ENCODE measurements at regions not wholly inside any gene's neighbourhood (a gene's known extent, or its start where the extent isn't known, plus 50 kb on each side); places are given as distances from the start of the nearest gene placed in this dataset.

DNA sequence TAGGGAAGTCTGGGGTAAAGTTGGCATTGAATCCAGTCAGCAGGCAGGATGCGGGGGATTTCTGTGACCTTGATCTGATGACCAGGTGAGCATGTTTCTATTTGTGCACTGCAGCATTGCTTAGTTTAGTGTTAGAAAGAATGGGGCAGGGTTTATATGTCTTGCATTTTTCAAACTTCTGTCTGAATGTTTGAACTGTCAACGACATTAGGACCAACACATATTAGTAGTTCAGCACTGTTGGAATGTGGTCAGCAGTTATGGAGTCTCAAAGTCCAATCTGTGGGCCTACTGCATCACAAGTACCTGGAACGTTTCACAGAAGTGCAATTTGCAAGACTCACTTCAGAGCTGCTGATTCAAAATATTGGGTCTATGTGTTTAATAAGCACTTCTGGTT is 276.6 kb upstream of the BMP2 start:
- no peak for DNase-seq (ENCODE audit: low spot score)

DNA sequence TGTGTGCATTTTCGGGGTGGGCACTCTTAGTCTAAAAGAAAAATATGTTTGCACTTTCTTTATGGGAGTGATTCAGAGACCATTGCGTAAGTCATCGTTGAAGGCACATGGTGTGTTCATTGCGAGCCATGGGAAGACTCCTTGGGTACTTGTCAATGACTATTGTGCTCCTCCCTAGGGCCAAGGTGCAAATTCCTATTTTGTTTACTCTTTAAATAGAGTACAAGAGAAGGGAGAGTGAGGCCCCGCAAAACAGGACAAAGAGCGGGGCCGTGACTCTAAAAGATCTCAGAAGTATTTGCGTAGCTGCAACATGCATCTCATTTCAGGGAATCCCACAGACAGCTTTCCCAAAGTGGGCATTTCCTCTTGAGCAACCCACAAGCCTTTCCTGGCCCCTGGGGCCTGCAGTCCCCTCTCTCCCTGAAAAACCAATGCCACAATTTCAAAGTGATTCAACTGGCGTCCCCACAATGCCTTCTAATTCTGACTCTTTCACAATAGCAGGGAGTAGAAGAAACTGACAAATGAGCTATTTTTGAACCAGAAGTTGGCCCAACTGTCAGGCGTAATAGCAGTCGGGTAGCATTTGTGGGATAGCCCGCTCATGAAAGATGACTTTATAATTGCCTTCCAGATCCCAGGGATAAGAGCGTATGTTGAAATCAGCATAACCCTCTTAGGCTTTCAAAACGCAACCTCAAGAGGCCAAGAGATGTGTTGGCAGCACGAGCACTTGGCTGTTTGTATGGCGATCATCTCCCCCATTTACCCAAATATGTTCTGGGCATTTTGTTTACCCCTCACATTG is 277.9 kb upstream of the BMP2 start:
- DNase-seq (ENCODE audit: low spot score), result no peak

DNA sequence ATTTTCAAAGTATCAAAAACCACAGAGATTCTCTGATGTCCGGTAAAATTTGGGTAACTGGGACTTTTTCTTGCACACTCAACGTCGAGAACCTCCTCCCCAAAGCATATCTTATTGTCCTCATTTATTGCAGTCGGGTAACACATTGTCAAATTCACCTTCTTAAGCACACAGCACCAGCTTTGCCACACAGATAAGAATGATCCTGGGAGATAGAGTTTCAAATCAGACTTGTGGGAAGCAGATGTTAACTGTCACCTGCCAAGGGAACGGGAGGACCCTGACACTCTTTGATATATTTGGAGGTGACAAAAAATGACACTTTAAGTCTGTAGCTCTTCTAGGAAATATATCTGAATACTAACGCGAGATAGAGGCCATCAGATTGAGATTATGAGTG is 282.1 kb upstream of the BMP2 start:
- DNase-seq (ENCODE audit: low spot score), result no peak

DNA sequence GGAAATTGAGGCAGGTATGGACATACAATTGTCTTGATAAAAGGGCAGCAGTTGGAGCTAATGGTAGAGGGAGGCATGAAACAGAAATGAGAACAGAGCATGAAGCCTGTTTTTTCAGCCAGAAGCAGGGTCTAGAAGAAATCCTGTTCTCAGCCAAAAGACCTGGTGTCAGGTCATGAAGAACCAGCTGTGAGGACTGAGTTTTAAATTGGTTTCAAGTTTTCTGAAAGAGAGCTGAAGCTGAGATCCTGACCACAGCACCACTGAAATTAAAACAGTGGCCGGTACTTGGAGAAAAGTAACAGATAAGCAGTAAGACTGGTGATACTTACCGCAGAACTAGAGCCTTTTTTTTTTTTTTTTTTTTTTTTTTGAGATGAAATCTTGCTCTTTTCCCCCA is 283.8 kb upstream of the BMP2 start:
- no peak for DNase-seq (ENCODE audit: low spot score)

DNA sequence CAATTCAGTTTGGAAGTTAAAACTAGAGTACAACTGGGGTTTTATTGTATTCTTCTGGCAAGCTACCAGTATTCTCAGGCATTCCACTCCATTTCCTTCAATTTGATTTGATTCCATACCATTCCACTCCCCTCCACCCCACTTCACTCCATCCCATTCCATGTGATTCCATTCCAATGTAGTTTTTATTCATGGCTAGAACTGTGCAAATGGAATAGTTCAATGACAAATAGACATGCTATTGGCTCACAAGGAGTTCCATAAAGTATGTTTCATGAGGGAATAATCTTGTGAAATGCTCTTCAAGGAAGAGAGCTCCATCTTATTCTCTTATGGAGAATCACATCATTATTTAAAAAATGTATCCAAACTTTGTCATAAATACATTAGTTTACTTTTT is 285.0 kb upstream of the BMP2 start:
- no peak for DNase-seq (ENCODE audit: low spot score)

DNA sequence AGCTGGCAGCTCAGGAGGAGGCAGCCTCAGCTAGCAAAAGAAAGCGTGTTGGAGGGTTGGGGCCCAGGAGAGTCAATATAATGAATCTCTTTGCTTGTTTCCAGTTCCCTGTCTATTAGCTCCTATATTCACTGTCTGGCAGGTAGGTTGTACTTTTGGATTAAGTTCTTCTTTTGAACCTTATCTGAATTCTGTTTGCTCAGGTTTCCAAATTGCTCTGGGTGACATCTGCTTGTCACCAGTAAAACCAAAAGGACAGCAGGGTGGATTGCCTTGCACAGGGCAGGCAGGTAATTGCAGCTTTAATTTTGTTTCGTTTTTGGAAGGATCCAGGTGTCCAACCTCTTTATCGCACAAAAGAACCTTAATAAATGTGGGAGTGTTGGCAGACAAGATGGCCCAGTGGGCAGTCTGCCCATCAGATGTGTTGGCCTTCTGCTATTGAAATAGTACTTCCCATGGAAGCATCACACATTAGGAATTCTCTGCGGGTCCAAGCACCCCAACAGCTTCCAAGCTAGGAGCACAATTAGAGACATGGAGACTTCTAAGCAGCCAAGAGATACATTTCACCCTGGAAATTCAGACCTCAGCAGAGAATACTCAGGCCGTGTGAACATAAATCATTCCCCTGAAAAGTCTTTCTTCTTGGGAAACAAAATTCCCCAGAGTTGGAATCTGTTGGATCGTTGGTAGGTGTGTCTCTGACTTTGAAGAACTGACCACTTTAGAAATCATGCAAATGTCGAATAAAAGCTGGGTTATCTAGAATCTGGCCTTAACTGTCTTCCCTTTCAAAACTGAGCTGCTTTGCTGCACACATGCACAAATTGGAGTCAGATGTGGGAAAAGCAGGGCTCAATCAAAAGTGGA is 286.9 kb upstream of the BMP2 start:
- no peak for DNase-seq (ENCODE audit: low spot score)

DNA sequence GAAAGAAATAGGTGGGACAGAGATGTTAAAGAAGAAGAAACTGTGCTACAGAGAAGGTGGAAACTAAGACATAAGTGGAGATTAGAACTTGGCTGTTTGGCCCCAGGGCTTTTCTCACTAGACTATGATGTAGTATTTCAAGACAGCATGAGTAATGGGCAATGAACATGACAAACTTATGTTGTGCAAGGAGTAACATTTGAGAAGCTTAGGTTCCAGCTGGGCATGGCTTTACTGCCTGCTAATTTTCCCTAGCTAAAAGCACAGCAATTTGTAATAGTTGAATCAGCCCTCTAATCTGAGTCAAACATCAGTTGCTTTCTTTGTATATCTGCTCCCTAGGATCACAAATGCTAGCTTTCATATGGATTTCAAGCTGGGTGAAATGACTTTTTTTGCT is 294.3 kb upstream of the BMP2 start:
- no peak for DNase-seq (ENCODE audit: low spot score)

DNA sequence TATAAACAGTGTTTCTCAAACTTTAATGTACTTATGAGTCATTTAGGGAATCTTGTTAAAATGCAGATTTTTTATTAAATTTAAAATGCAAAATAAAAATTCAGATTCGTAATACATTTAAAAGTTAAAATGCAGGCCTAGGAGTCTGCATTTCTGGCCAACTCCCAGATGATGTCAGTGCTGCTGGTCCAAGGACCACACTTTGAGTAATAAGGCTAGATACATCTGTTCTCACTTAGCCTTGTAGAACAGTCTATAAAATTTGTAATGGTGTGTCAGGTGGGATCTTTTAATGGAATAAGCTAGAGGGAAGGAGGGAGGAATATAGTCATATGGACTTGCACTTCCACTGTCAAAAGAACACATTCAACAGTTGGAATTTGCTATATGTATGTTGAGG is 295.6 kb upstream of the BMP2 start:
- no peak for DNase-seq (ENCODE audit: low spot score)

DNA sequence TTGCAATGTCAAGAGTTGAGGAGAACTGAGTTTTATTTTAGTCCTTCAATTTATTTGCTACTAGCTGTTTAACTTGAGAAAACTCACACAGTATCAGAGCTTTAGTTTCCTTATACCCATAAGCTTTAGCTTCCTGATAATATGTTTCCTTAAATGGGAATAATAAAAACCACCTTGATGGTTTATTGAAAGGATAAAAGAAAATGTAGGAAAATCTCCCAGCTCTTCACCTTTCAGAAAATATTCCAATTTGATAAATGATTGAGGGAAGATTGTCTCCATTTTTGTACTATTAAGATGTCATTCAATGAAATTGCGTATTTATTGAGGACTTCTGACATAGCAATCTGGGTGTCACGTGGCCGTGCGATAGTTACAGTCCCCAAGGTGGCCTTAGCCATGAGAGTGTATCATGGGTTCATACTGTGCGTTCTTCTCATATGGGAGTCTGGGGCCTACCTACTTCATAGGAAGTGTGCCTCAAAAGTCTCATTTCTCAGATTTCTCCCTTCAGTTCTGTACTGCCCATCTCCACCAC is 296.3 kb upstream of the BMP2 start:
- DNase-seq (ENCODE audit: low spot score), result no peak

DNA sequence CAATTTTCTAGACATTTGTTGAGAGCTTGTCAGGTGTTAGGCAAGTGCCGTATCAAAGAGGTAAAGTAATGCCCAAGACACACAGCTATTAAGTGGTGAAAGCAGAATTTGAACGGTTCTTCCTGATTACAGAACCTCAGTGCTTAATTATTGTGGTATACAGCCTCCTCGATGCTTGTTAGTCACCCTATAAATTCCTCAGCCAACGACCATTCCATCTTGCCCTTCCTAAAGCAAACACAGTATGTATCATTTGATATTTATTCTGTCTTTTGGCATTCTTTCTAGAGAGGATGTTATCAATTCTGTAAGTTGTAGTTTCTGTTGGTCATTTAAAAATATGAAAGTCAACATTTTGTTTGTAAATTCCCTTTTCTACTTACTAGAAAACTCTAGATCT is 297.8 kb upstream of the BMP2 start:
- DNase-seq (ENCODE audit: low spot score), result no peak

DNA sequence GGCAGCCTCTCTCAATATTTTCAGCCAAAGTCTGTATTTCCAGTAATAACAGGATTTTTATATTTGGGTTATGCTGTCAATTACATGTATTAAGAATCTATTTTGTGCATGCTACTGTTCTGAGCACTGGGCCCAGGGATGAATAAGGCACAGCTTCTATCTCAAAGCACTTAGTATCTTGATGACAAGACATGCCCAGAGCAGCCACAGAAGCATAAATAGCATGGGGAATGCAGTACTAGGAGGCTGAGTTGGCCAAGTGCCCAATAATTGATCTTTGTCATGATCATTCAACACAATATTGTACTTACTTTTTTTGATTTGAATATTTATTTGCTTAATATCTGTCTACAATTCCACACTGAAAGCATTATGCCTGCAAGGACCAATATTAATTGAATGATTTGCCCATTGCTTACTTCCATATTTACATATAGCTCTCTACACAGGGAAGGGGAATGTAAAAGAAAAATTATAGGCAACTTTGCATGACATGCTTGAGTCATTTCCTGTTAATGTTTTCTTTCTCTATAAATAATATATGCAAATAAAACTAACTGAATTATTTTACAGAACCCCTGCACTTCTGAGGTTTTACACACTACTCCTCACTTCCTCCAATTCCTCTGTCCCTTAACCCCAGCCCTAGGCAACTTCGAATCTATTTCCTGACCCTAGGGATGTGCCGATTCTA is 298.9 kb upstream of the BMP2 start:
- no peak for DNase-seq (ENCODE audit: low spot score)

DNA sequence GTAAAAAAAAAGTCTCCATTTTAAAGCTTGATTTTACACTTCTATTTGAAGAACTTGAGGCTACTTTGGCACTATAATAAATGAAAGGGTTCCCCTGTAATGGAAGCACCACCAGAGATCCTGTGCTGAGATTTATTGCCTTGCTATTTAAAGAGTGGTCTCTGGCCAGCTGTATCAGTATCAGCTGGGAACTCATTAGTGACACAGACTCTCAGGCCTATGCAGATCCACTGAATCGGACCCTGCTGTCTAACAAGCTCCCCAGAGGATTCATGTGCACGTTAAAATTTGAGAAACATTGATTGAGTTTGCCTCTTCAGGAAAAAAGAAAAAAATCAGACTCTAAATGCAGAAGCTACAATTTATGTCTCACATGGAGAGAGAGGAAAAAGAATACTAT is 299.9 kb upstream of the BMP2 start:
- no peak for DNase-seq (ENCODE audit: low spot score)

DNA sequence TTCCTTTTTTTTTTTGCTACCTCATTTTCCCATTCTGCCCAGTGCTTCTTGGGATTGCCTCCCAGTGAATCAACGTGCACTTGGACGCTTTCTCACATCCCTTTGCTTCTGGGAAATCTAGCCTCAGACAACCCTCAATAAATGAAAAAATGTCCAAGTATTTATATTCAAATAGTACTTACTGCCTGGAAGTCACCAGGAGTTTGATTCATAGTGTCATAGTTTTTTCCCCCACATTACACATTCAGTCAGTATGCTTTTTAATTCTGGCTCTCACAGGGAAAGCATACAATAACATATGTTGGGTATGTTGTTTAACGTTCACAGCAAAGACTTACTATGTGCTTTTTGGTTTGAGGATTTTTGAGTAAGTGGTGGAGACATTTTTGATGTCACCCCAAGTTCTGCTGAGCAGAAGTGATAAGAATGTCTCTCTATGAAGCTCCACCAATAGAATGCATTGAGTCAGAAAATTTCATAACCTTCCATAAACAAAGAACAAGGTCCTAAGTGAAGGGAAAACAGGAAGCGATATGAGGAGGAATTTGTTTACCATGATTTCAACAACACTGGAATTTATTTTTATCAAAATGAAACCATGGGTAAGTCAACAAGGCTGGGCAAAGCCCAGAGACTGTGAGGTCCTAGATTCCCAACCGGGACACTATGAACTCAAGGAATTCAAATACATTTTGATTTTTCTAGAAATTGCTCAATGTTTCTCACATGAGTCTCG is 301.2 kb upstream of the BMP2 start:
- DNase-seq (ENCODE audit: low spot score), result no peak

DNA sequence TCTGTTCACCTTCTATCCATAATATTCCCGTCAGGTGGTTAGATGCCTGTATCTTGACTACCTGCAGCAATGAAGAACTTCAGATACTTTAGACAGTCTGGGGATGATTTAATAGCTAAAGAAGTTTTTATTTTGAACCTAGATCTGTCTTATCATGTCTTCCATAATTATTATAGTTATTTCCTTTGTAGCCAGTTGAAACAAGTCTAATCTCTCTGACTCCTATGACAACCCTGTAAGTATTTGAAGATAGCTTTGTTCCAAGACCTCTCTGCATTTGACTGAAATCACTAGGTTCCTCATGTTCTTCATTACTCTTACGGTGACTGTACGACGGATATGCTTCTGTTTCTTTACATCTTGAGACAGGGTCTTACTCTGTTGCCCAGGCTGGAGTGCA is 316.6 kb upstream of the BMP2 start:
- DNase-seq (ENCODE audit: low spot score), result no peak

DNA sequence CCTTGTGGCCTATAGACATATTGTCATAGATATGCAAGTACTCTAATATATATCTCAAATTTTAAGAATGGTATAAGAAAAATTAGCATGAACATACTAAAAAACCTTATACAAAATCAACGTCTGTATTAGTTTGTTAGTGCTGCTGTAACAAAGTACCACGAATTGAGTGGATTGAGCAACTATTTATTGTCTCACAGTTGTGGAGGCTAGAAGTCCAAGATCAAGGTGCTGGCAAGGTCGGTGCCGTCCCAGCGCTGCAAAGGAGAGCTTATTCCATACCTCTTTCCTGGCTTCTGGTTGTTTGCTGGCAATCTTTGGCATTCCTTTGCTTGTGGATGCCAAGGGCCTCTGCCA is 317.6 kb upstream of the FERMT1 start:
- DNase-seq (ENCODE audit: low spot score), result no peak

DNA sequence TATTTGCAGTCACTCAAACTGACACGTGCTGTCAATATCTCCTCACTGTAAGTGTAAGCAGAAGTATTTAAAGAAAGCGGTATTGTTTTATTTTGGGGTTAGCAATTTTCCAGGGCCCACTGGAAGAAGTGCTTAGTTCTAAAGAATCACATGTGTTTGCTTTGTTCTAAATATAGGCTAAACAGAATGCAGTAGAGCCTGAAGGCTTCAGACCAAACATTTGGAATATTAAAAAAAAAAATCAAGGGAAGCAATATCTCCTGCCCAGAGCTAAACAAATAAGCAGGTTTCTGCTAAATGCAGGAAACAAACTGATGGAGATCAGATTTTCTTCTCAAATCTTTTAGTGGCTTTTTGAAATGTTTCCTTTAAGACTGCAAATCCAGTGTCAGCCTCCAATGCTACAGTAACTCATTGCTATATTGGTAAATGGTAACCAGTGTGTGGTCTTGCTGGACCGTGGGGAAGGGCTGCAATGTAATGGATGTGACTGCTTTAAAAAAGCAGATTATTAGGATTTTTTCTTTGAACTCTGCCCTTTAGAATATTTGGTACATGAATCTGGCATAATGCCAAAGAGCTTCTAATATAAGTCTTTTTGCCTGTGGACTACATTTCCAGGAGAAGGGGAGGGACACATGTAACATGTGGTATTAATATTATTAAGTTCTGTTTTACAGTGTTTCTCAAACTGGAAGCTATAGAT is 317.1 kb upstream of the FERMT1 start:
- DNase-seq (ENCODE audit: low spot score), result no peak

DNA sequence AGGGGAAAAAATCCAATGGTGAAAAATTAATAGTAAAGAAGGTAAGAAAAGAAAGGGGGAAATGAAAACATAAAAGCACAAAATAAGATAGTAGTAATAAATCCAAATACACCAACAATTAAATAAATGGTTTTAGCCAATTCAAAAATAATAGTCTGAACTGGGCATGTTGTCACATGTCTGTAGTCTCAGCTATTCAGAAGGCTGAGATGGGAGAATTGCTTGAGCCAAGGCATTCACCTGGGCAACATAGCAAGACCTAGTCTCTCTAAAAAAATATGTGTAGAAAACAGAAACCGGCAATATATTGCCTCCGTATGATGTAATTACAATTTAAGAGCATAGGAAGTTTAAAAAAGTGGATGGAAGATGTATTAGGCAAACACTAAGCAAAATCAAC is 311.3 kb upstream of the FERMT1 start:
- DNase-seq (ENCODE audit: low spot score), result no peak

DNA sequence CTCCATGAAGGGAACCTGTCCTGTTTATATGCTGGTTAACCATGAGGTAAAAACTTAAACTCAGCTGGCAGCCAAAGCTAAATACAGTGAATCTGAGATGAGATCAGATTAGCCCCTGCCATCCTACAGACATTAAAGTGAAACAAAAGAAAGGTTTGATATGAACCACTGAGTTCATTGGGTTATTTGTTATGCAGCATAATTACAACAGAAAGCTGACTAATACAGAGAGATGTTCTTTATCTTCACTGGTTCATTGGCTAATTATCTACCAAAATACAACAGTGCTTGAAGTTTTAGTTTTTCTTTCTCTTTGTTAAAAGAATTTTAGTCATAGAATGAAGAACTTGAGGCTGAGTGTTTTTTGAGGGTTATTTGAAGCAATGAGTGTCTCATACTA is 307.6 kb upstream of the FERMT1 start:
- DNase-seq (ENCODE audit: low spot score), result no peak

DNA sequence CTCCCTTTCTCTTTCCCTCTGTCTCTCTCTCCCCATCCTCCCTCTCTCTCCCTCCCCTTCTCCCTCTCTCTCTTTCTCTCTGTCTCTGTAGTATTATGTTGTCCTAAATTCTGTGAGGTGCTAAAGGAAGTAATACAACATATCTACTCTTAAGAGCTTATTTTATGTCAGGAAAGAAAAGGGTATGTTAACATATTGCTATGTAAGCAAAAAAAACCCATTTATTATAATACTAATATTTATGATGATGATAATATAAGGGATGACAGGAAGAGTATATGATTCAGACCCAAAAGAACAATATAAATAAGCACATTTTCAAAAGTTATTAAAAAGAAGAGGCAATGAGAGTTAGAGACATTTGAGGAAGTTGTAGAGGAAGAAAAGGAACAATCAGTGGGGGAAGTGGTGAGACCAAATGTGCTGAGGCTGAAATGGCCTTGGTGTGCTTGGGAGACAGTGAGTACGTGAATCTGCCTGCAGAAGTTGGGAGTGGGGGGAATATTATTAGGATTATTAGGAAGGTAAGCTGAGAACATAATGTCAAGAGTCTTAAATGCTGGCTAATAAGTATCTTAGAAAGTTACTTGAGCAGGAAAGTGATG is 303.6 kb upstream of the FERMT1 start:
- DNase-seq (ENCODE audit: low spot score), result no peak

DNA sequence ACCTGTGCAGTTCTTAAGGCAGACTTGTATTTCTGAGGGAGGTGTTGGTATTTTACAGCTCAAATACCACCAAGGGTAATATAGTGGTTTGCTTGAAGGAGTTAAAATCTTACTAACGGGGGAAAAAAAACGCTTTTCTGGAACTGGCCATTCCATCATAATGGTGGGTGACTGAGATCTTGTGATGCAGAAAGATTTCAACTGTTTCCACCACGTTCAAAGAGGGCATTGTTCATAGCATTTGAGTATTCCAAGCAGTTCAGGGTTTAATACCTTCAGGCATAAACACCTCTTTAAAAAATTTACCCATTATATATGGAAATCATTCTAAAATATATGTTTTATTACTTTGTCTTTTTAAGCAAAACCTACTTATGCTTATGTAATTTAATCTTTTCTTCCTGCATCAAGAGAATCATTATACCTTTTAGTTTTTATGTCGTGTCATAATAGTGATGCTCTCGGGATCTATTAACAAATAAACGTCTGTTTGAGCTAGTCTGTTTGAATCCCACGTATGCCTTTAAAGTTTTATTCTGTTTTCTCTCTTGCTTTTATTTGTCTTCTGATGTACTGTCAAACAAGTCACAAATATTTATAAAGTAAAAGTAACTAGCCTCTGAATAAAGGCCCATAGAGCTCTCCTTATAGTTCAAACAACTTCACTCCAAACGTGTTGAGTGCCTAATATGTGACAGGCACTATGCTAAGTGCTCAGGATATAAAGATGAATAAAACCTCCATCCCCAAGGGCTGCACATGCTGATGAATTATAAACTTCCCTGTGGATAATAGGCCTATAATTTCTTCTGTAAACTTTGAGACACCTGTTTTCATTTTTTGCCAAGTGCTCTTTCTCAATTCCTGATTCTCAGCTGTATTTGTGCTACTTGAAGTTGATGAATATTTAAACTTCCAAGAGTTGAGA is 298.8 kb upstream of the FERMT1 start:
- DNase-seq (ENCODE audit: low spot score), result no peak
